ENCODE measurements at regions not wholly inside any gene's neighbourhood (a gene's known extent, or its start where the extent isn't known, plus 50 kb on each side); places are given as distances from the start of the nearest gene placed in this dataset.
"Not testable (repeated sequence)": the region's sequence is repeated elsewhere in the genome, so short reads cannot be mapped to it uniquely, and the experiment has no call there.

DNA sequence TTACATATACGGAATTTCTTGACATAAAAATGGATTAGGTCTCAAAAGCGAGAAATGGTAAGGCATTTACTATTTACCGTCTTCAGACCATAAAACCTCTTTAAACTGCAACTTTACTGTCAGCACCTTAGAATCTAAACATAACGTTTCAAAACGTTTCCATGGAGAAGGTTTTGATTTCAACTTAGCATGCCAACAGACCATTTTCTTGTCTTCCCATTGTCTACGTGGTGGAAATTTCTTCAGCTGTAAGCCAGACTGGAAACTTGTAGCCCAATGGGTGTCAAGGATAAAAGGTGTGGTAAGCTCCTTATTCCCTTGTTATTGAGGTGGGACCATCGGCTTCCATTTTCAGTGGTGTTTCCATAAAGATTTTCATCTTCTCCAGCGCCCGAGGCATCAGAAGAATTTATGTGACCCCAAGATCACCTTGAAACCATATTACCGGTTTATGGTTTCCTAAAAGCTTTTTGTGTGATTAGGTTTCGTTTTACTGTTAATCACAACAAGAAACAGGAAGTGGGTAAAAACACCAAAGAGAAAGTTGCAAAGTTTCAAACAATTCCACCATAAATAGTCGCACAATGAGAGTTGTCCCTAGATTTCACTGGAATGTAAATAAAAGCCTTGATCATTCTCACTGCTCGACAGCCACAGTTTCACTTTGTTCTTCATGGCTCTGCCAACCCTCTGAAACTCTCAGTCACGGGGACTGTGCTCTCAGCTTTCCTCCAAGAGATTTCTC lies 63.0 kb upstream of the CD2AP start:
- DNase-seq (ENCODE audit: low read depth) = peak; percentile 25
- TF ChIP-seq, protein P1, sequence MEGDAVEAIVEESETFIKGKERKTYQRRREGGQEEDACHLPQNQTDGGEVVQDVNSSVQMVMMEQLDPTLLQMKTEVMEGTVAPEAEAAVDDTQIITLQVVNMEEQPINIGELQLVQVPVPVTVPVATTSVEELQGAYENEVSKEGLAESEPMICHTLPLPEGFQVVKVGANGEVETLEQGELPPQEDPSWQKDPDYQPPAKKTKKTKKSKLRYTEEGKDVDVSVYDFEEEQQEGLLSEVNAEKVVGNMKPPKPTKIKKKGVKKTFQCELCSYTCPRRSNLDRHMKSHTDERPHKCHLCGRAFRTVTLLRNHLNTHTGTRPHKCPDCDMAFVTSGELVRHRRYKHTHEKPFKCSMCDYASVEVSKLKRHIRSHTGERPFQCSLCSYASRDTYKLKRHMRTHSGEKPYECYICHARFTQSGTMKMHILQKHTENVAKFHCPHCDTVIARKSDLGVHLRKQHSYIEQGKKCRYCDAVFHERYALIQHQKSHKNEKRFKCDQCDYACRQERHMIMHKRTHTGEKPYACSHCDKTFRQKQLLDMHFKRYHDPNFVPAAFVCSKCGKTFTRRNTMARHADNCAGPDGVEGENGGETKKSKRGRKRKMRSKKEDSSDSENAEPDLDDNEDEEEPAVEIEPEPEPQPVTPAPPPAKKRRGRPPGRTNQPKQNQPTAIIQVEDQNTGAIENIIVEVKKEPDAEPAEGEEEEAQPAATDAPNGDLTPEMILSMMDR (IDR thresholded peaks at IDR 0.05; ENCODE audit: control insufficient read depth, insufficient read depth, low read depth, low read length, missing control alignments) = no peak
- H3K4me3 ChIP-seq (ENCODE audit: control insufficient read depth, low read depth, low read length) = peak overlapping the region; percentile 40

GRCh38 chr6:47416396-47417345 lies 60.9 kb upstream of the CD2AP start:
- no peak for DNase-seq (ENCODE audit: low read depth)
- TF ChIP-seq, protein P1 (IDR thresholded peaks at IDR 0.05; ENCODE audit: control insufficient read depth, insufficient read depth, low read depth, low read length, missing control alignments) = no peak
- no peak overlapping the region for H3K4me3 ChIP-seq (ENCODE audit: control insufficient read depth, low read depth, low read length)

- DNase-seq (ENCODE audit: low read depth) = no peak
- no peak overlapping the region for H3K4me3 ChIP-seq (ENCODE audit: control insufficient read depth, low read depth, low read length)
- TF ChIP-seq, protein P1 (IDR thresholded peaks at IDR 0.05; ENCODE audit: control insufficient read depth, insufficient read depth, low read depth, low read length, missing control alignments) = no peak
Measured at GRCh38 chr6:47419621-47420020, 58.0 kb upstream of the CD2AP start.

GRCh38 chr6:47420394-47421371 lies 56.9 kb upstream of the CD2AP start:
- DNase-seq (ENCODE audit: low read depth) = no peak
- TF ChIP-seq, protein P1 (IDR thresholded peaks at IDR 0.05; ENCODE audit: control insufficient read depth, insufficient read depth, low read depth, low read length, missing control alignments) = no peak
- no peak overlapping the region for H3K4me3 ChIP-seq (ENCODE audit: control insufficient read depth, low read depth, low read length)

DNA sequence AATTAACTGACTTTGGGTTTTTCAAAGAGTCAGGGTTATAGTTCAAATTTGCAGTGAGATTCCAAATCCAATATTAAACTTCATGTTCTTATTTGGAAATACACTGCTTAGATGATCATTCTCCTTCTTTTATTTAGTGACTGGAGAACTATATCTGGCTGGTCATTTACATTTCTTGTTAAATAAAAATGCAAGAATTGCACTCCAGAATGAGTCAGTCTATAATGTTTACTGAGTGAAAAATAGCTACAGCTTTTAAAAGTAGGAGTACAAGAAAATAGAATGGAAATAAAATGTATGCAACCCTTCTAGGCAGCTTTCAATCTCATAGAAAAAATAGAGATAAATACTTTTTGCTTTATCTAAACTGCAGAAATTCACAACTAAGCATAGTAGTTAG lies 54.5 kb upstream of the CD2AP start:
- no peak for DNase-seq (ENCODE audit: low read depth)
- H3K4me3 ChIP-seq (ENCODE audit: control insufficient read depth, low read depth, low read length) = no peak overlapping the region
- TF ChIP-seq, protein P1 (IDR thresholded peaks at IDR 0.05; ENCODE audit: control insufficient read depth, insufficient read depth, low read depth, low read length, missing control alignments) = no peak

GRCh38 chr6:47424436-47424836 lies 53.2 kb upstream of the CD2AP start:
- no peak for DNase-seq (ENCODE audit: low read depth)
- TF ChIP-seq, protein P1 (IDR thresholded peaks at IDR 0.05; ENCODE audit: control insufficient read depth, insufficient read depth, low read depth, low read length, missing control alignments) = no peak
- H3K4me3 ChIP-seq (ENCODE audit: control insufficient read depth, low read depth, low read length) = no peak overlapping the region

GRCh38 chr6:47425724-47426123 lies 51.9 kb upstream of the CD2AP start:
- not testable (repeated sequence) for DNase-seq (ENCODE audit: low read depth); H3K4me3 ChIP-seq (ENCODE audit: control insufficient read depth, low read depth, low read length)

Data from AG09309 (cell line).